ENCODE measurements at regions not wholly inside any gene's neighbourhood (a gene's known extent, or its start where the extent isn't known, plus 50 kb on each side); places are given as distances from the start of the nearest gene placed in this dataset.
A peak's percentile ranks its signal among the peaks of the same experiment; 100 is the strongest.
"Not testable (repeated sequence)": the region's sequence is repeated elsewhere in the genome, so short reads cannot be mapped to it uniquely, and the experiment has no call there.

DNA sequence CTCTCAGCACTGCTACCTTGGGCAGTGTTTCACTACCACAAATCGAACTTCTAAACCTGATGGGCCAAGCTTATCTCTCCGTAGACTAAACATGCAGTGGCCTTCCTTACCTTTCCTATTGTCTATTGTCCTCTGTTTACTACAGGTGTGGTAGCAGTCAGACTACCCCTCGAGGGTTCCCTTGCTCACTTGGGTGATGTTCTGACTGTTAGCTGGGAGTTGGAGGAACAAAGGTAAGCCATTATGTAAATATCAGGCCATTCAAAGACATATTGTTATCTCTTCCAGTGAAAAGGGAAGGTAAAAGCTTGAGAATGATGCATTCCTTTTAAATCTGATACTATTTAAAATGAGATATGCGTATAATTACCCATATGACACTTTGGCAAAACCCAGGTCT lies 828.3 kb upstream of the EEF2KMT start:
- DNase-seq, result no peak

DNA sequence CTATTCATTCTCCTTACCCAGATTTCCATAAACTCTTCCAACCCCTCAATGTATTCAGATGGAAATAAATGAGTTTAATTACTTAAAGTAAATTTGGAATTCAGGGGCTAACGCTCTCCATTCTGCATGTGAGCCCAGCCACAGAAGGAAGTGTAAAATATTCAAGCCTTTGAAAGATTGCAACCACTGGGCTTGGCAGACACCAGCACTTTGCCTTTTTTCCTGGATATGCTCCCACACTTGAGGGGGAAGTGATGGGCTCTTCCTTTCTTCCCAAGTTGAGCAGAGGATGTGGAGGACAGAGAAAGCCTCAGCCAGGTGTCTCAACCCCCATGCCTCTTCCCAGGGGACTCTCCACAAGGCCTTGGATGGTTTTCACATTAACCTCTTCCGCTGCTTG lies 825.1 kb upstream of the EEF2KMT start:
- DNase-seq, result peak in 4 of 58 donors; percentile 1 to 18 (median 6)

DNA sequence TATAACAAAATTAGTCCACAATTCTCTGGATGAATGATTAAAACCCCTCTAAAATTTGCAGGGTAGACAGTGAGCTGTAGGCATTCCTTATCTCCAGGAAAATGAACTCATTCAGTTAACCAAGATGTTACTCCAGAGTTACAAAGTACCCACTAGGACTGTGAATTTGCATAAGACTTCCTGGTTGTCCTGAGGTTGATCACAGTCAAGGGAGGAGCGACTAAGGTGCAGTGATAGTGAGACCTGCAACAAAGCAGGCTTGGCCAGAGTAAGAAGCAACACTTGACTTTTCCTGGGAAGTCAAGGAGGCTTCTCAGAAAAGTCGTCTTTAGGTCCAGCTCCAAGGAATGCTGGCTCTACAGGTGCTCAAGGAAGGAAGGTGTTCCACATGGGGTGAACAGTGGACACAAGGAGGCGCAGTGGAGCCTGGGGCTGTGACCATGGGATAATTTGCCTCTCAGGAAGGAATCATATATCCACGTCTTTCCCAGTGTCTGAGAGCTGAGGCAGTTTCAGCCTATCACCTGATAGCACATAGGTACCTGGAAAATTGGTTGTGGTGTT lies 821.1 kb upstream of the EEF2KMT start:
- DNase-seq, result no peak

DNA sequence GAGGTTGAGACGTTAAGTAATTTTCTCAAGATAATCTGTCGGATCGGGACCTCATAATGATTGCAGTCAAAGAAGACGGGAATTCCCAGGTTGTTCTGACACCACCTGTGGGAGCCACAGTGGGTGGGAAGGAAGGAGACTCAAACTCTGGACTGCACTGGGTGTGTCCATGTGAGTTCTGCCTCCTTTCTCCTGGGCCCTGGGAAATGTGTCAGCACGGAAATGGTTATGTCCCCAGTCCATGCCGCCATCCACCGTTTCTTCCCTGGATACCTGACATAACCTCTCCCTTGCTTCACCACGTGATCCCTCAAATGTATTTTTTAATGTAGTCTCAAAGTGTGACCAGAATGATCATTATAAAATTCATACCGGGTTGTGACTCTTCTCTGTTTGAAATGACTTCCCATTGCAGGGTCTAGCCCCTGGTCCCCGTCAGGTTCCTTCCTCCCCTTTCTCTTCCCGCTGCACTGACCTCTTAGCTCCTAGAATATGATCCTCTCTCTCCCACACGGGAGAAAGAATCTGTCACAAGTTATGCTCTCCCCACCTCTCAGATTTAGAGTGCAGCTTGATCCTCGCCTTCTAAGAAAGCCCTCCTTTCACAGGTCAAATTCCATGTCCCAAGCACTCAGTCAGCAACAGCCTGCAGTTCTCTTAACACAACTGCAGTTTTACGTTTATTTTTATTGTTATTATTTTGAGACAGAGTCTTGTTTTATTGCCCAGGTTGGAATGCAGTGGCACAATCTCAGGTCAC lies 820.0 kb upstream of the EEF2KMT start:
- no peak for DNase-seq

DNA sequence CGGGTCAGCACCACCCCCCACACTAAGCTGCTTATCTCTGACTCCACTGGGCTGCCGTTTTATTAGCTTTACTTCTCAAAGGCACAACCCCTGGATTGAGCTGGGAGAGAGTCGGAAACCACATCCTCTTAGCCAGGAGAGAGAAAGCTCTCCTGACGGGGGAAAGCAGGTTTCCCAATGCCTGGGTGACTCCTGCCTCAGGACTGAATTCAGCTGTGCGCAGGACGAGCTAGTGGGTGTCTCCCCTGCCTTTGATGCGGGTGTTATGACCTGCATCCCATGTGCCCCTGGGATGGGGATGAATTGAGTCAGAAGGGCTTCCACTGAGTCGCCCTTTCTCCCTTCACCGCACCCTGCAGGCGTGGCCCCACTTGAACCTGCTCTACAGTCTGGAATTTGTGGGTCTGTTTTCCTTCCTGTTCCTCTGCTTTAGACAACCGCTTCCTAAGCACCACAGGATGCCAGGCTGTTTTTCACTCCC lies 819.2 kb upstream of the EEF2KMT start:
- no peak for DNase-seq

DNA sequence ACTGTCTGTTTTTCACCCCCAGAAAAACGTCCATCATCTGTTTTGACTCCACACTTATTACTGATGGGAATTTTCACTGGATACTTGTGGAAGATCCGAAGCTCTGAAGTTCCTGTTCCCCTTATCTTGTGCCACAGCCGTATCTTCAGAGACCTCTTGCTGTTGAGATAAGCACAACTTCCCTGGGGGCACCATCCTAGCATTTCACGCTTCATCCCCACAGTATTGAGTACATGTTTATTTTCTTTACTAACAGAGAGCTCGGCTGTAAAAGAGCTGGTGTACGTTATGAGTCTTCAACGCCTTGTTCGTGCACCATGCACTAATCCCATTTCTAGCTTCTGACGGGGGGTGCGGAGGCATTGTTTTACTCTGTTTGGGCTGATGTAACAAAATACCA lies 813.6 kb upstream of the EEF2KMT start:
- no peak for DNase-seq

DNA sequence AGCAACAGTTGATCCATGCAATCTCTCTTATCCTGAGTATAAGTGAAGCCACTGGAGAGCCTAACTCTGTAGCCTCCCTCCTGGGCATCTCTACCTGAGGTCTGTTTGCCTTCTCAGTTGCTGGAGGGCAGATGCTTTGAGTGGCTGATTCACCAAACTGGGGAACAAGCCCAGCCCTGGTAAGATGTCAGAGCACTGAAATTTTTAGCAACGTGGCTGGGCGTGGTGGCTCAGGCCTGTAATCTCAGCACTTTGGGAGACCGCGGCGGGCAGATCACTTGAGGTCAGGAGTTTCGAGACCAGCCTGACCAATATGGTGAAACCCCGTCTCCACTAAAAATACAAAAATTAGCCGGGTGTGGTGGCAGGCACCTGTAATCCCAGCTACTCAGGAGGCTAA lies 812.0 kb upstream of the EEF2KMT start:
- not testable (repeated sequence) for DNase-seq

DNA sequence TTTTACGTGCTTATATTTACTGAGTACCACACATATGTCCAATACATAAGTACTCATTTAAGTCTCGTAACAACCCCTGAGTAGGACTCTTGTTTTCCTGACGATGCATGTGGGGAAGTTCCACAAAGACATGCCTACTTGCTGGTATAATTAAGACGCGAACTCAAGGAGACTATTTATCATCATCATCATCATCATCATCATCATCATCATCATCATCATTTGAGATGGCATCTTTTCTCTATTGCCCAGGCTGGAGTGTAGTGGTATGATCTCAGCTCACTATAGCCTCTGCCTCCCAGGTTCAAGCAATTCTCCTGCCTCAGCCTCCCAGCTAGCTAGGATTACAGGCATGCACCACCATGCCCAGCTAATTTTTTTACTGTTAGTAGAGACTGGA lies 809.9 kb upstream of the EEF2KMT start:
- no peak for DNase-seq

DNA sequence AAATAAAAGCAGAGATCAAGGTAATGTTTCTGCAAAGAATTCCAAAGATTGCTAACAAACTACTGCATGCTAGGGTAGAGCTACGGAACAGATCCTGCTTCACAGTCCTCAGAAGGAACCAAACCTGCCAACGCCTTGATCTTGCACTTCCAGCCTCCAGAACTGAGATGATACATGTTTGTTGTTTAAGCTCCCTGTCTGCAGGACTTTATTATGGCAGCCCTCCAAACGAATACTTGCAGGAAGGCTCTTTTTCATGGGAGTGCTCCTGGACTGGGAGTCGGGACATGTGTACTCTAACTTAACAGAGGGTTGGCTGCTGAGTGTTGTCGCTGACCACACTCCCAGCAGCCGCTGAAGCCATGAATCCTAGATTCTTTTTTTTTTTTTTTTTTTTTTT lies 808.8 kb upstream of the EEF2KMT start:
- DNase-seq, result peak in 8 of 58 donors; percentile 5 to 49 (median 19)

DNA sequence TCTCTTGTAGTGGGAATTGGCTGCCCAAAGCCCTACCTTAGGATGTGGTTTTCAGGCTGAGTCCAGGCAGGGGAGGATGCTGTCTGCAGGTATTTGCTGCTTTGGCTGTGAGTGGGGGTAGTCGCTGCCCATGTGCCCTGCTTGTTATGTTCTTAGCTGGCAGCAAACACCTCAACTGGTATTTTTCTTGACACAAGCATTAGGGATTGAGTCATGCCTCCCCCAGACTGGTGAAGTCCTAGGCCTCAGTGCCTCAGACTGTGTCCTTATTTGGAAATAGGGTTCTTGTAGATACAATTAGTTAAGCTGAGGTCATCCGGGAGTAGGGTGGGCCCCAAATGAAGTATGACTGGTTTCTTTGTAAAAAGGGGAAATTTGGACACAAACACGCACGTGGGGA lies 808.3 kb upstream of the EEF2KMT start:
- peak in 7 of 58 donors; percentile 2 to 49 (median 14) for DNase-seq

DNA sequence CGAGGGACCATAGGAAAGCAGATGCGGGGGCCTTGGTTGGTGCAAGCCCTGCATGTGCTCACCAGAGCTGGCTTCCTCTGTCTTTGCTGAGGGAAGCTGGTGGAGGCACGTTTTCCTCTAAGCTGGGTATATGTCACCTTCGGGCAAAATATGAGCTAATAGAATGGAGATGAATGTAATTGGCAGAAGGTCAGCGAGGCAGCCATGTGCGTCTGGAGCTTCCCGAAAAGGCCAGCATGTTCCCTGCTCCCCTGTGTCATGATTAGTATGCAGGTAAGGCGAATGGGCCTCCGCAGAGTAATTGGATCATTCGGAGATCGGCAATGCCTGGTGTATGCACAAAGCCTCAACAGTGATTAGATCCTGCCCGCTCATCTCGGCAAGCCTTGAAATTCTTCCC lies 806.2 kb upstream of the EEF2KMT start:
- no peak for DNase-seq

DNA sequence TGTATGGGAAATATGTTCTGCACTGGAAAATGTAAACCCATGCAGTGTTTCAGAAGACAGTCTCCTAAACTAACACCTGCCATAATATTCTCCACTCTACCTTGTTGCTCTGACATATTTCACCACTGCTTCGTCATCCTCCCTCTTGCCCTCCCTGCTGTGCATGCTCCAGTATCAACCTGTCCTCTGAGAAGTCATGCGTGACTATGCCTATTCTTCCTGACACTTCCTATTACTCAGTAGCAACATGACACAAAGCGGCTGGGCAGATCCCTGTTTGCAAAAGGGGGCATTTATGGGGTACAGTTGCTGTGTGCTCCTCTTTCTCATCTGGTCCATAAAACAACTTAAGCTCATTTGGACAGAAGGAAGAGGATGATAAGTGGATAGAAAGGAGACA lies 805.6 kb upstream of the EEF2KMT start:
- no peak for DNase-seq

DNA sequence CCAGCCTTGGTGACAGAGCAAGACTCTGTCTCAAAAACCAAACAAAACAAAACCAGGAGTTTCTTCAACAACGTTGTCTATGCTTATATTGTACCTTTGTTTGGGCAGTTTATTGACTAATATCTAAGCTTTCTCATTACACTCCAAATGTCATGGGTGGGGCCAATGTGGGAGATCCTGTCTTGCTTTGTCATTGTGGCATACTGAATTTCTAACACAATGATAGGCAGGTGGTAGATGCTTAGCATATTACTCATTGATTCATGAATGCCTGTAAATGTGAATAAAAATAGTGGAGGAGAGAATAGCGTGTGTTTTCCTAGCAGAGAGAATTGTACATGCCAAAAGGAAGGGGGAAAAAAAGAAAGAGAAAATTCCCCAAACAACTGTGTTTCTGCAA lies 802.5 kb upstream of the EEF2KMT start:
- no peak for DNase-seq

DNA sequence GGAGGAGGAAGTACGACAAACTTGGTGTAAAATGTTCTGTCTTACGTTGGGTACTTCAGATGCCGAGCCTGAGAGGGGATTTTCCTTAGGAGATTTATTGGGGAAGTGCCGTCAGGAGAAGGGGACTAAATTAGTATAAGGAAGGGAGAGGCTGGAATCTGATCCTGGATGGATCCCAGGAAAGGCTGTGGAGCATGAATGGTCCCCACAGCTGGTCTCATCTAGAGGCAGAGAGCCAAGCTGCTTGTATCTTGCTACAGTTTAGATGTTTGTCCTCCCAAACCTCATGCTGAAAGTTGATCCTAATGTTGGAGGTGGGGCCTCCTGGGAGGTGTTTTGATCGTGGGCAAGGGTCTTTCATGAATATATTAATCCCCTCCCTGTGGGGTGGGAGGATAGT lies 798.4 kb upstream of the EEF2KMT start:
- DNase-seq, result no peak

DNA sequence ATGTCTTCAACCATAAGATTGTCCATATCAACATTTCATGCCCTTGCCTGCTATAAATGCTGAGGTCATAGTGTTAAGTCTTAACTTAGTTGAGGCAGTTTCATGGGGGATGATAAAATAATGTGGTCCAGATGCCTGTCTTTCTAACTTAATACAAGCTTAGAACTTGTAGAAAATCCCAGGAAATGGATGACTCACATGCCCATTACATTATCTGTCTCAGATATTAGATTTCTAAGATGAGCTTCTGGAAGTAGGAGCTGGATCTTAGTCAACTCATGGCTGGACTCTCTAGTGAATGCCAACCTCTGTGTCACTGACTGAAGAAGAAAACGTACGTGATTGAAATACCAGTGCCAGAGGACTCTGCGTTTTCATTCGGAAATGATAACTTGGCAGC lies 797.5 kb upstream of the EEF2KMT start:
- DNase-seq, result no peak

DNA sequence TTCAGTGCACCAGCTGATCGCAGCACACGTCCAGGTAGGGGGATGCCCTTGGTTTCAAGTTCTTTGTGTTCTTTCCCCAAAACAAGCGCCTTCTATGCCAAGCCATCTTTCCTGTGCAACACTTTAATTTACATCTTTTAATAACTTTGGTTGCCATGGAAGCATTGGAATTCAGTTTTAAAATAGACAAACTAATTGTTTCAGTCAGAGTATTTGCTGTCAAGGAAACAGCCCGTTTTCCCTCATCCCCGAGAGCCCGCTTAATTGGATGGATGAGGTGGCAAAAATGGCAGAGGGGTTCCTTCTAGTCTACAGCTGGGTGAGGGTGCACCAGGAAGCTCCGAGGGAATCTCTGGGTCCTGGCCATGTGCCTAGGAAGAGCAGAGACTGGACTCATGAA lies 793.7 kb upstream of the EEF2KMT start:
- DNase-seq, result peak in 7 of 58 donors; percentile 2 to 30 (median 11)

DNA sequence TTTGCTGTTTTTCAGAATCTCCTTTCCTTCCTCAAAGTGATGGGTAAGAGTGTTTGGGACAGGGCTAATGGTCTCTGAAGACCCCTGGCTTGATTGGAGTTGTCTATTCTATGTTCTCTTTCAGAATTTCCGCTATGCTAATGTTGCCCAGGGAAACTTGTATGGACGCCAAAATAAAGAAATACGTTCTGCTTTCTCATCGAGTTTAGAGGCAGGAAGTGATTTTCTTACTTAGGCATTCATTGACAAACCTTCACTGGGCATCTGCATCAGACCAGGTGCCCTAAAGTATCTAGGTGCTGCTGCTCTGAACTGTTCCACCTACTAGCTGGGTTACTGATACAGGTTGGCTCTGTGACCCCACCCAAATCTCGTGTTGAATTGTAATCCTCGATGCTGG lies 787.9 kb upstream of the EEF2KMT start:
- no peak for DNase-seq

DNA sequence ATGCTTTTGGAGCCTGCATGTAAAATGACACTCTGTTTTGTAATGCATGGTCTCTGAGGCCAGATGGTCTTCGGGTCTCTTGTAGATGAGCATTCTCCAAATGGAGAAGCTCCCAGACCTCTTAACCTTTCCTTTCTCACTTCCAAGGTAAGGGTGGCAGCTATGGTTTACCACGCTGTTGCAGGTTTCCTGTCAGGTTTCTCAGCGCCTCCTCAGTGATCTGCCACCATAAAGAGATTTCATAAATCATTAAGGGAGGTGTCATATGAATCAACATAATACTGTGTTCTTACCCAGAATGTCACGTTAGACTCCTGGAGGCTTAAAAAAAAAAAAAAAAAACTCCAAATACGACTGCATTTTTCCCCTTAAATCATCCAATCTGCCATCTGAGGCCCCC lies 787.4 kb upstream of the EEF2KMT start:
- no peak for DNase-seq

DNA sequence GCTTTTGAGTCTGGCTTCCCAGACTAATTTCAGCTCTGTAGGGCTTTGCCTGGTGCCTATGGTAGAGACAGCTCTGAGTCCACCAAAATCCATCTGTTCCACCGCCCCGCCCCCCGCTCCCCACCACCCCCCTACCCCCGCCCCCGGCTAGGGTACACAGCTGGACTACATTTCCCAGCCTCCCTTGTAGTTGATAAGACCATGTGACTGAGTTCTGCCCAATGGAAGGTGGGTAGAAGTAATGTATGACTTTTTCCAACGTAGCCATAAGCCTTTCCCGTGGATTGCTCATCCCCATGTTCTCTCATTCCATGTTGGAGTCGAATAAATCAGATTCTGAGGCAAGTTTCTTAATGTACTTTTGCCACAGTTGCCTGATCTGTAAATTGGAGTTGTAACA lies 786.7 kb upstream of the EEF2KMT start:
- DNase-seq, result no peak

DNA sequence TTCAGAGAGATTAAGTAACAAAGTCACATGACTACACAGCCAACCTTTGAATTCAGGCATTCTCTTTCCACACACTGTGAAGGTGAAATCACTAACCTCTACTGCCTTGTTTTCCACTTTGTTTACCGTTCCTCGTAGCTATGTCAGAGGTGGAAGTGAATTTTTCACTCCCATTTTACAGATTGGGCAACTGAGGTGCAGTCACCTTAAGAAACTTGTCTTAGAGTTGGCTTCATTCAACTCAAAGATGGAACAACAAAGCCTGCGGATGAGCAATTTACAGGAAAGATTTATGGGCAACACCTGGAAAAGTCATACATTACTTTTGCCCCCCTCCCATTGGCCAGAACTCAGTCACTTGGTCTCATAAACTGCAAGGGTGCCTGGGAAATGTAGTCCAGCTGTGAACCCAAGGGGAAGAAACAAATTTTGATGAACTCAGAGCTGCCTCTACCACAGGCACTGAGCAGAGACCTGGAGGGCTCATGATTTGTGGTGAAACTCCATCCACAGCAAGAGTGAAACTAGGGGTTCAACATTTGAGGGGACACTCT lies 784.6 kb upstream of the EEF2KMT start:
- DNase-seq, result no peak

DNA sequence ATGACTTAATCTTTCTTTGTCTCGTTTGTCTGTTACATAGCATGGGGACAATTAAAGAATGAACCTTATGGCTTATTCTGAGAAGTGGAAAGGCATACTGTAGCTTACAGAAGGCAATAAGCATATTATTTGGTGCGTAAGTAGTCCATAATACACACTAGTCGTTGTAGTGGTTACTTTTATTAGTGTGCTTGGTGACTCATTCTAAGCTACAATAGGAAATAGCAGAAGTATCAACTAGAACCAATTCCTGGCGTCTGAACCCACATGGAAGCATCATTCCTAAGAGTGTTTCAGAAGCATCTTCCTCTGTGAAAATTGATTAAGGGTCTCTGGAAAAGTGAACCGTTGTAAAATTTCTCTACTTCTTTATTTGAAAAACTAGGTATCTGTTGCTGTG lies 777.8 kb upstream of the EEF2KMT start:
- no peak for DNase-seq

DNA sequence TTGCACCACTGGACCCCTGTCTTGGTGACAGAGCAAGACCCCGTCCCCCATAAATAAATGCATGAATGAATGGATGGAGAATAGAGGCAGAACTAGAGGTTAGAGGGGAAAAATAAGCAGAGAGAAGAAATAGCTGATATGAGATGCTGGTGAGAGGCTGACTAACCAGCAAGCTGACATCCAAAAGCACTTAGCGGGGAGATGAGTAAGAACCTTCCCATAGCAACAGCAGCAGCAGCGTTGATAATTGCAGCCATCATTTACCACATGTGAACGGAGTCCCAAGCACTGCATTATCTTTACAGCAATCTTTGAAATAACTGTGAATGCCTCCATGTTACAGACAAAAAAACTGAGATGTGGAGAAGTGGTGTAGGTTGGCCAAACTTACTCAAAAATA lies 777.3 kb upstream of the EEF2KMT start:
- peak in 4 of 58 donors; percentile 4 to 19 (median 8) for DNase-seq

DNA sequence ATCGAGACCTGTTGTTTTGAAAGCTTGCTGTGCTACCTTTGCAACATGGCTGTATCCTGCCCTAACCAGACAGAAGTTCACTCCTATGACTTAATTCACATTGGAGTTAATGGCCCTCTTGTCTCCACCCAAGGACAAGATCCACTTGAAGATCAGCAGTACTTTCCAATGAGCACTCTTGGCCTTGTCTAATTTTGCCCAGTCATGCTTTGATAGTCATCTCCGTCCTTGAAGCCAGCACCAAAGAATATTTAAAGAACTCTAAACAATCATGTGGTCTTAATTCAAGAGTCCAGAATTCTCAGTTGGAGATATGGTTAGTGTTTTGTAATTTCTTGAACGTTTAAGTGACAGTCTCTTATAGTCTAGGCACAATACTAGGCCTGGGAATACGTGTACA lies 775.6 kb upstream of the EEF2KMT start:
- DNase-seq, result no peak

Measured in anterior cingulate cortex (tissue), 58 donors.